ENCODE measurements at regions not wholly inside any gene's neighbourhood (a gene's known extent, or its start where the extent isn't known, plus 50 kb on each side); places are given as distances from the start of the nearest gene placed in this dataset.

GRCh38 chr12:92235703-92236472, 90.2 kb upstream of the BTG1 start:
- TF ChIP-seq, protein P1, sequence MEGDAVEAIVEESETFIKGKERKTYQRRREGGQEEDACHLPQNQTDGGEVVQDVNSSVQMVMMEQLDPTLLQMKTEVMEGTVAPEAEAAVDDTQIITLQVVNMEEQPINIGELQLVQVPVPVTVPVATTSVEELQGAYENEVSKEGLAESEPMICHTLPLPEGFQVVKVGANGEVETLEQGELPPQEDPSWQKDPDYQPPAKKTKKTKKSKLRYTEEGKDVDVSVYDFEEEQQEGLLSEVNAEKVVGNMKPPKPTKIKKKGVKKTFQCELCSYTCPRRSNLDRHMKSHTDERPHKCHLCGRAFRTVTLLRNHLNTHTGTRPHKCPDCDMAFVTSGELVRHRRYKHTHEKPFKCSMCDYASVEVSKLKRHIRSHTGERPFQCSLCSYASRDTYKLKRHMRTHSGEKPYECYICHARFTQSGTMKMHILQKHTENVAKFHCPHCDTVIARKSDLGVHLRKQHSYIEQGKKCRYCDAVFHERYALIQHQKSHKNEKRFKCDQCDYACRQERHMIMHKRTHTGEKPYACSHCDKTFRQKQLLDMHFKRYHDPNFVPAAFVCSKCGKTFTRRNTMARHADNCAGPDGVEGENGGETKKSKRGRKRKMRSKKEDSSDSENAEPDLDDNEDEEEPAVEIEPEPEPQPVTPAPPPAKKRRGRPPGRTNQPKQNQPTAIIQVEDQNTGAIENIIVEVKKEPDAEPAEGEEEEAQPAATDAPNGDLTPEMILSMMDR (IDR thresholded peaks at IDR 0.05): no peak
- TF ChIP-seq POLR2A (IDR thresholded peaks at IDR 0.05): no peak

Measured in thyroid gland (tissue), 4 donors.